ENCODE measurements at regions not wholly inside any gene's neighbourhood (a gene's known extent, or its start where the extent isn't known, plus 50 kb on each side); places are given as distances from the start of the nearest gene placed in this dataset.

DNA sequence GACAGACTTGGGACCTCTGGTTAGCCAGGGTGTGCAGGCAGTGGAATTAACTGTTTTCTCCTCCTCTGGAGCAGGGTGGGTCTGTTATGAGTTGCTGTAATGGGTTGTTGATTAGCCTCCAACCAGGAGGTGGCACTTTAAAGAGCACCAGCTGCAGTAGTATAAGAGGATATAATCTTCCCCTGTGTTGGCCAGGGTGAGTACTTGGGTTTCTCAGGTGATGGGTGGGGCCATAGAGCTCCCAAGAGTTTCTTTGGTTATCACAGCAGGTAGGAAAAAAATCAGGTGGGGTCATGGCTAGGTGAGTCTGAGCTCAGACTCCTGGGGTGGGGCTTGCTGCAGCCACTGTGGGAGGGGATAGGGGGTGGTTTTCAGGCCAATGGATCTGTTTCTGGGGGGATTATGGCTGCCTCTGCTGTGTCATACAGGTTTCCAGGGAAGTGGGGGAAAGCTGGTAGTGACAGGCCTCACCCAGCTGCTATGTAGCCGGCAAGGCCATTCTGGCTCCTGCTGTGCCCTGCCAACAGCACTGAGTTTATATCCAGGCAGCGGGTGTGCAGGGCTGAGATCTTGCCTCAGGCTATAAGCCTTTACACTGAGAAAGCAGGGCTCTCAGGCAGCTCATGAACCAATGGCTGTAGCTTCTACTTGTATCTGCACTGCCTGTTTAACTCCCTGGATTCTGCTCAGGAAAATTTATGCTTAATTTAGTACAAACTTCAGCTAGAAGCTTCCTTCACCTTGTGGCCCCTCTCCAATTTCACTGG lies 70.1 kb downstream of the CCNG2 start:
- TF ChIP-seq EP300 (IDR thresholded peaks at IDR 0.05) (no peak), POLR2A (IDR thresholded peaks at IDR 0.05) (no peak)
- TF ChIP-seq, protein P1, sequence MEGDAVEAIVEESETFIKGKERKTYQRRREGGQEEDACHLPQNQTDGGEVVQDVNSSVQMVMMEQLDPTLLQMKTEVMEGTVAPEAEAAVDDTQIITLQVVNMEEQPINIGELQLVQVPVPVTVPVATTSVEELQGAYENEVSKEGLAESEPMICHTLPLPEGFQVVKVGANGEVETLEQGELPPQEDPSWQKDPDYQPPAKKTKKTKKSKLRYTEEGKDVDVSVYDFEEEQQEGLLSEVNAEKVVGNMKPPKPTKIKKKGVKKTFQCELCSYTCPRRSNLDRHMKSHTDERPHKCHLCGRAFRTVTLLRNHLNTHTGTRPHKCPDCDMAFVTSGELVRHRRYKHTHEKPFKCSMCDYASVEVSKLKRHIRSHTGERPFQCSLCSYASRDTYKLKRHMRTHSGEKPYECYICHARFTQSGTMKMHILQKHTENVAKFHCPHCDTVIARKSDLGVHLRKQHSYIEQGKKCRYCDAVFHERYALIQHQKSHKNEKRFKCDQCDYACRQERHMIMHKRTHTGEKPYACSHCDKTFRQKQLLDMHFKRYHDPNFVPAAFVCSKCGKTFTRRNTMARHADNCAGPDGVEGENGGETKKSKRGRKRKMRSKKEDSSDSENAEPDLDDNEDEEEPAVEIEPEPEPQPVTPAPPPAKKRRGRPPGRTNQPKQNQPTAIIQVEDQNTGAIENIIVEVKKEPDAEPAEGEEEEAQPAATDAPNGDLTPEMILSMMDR (IDR thresholded peaks at IDR 0.05), result no peak
